ENCODE measurements at regions not wholly inside any gene's neighbourhood (a gene's known extent, or its start where the extent isn't known, plus 50 kb on each side); places are given as distances from the start of the nearest gene placed in this dataset.
"Not testable (repeated sequence)": the region's sequence is repeated elsewhere in the genome, so short reads cannot be mapped to it uniquely, and the experiment has no call there.

- not testable (repeated sequence) for TF ChIP-seq CTCF (IDR thresholded peaks at IDR 0.05; ENCODE audit: borderline replicate concordance, extremely low read depth, low read length, poor library complexity, severe bottlenecking); EZH2 (IDR thresholded peaks at IDR 0.05; ENCODE audit: borderline replicate concordance, low read depth, low read length, severe bottlenecking)
Measured at GRCh38 chr6:58038213-58038612, 720.8 kb downstream of the PRIM2 start.

Data from DND-41 (cell line).